ENCODE measurements at regions not wholly inside any gene's neighbourhood (a gene's known extent, or its start where the extent isn't known, plus 50 kb on each side); places are given as distances from the start of the nearest gene placed in this dataset.

GRCh38 chr18:45541421-45541820, 73.9 kb upstream of the SLC14A2 start:
- TF ChIP-seq CTCF (IDR thresholded peaks at IDR 0.05) (no peak), SIN3A (IDR thresholded peaks at IDR 0.05; ENCODE audit: borderline replicate concordance, insufficient read depth, low read depth, low read length) (no peak), POLR2AphosphoS5 (IDR thresholded peaks at IDR 0.05; ENCODE audit: low read depth, low read length) (no peak), REST (IDR thresholded peaks at IDR 0.05; ENCODE audit: insufficient read depth in 1 of 2, low read depth in 2 of 2, low read length in 1 of 2) (no peak)

Measured in Panc1 (cell line).